ENCODE measurements at regions not wholly inside any gene's neighbourhood (a gene's known extent, or its start where the extent isn't known, plus 50 kb on each side); places are given as distances from the start of the nearest gene placed in this dataset.

DNA sequence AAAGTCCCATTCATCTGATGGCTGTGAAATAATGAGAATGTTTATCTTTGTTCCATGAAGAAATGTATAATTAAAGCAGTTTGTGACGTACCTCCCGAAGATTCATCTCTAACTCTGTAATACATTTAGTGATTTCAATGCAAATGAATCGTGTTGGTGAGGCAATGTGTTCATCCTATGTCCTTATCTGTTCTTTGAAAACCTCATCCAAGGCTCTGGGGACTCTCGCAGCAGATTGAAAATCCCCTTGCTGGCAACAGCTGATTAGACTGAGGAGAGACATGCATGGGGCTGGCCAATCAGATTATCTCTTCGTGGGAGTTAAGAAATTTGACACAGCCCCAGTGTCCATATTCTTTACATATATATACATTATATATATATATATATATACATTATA lies 1095.4 kb upstream of the EEF2KMT start:
- TF ChIP-seq, protein P1, sequence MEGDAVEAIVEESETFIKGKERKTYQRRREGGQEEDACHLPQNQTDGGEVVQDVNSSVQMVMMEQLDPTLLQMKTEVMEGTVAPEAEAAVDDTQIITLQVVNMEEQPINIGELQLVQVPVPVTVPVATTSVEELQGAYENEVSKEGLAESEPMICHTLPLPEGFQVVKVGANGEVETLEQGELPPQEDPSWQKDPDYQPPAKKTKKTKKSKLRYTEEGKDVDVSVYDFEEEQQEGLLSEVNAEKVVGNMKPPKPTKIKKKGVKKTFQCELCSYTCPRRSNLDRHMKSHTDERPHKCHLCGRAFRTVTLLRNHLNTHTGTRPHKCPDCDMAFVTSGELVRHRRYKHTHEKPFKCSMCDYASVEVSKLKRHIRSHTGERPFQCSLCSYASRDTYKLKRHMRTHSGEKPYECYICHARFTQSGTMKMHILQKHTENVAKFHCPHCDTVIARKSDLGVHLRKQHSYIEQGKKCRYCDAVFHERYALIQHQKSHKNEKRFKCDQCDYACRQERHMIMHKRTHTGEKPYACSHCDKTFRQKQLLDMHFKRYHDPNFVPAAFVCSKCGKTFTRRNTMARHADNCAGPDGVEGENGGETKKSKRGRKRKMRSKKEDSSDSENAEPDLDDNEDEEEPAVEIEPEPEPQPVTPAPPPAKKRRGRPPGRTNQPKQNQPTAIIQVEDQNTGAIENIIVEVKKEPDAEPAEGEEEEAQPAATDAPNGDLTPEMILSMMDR (IDR thresholded peaks at IDR 0.05) = no peak
- TF ChIP-seq POLR2A (IDR thresholded peaks at IDR 0.05) = no peak
